Endothelial cell (in vitro differentiated cells): ENCODE measurements at regions not wholly inside any gene's neighbourhood (a gene's known extent, or its start where the extent isn't known, plus 50 kb on each side); places are given as distances from the start of the nearest gene placed in this dataset.
"Not testable (repeated sequence)": the region's sequence is repeated elsewhere in the genome, so short reads cannot be mapped to it uniquely, and the experiment has no call there.

Experiments
- DNase-seq: peaks from one replicate; pipeline ENCODE4 v3.0.0; 2021; ENCODE audit warnings: low spot score
- H3K27ac Mint-ChIP-seq: one replicate; pipeline ENCODE4 v1.8.0; 2021; ENCODE audit warnings: mixed read lengths, inconsistent platforms; ENCODE audit not compliant: unreplicated experiment
- H3K27me3 Mint-ChIP-seq: one replicate; pipeline ENCODE4 v1.8.0; 2021; ENCODE audit warnings: mild to moderate bottlenecking, moderate library complexity, mixed read lengths, inconsistent platforms; ENCODE audit not compliant: unreplicated experiment
- H3K36me3 Mint-ChIP-seq: one replicate; pipeline ENCODE4 v1.8.0; 2021; ENCODE audit warnings: mild to moderate bottlenecking, low read depth, mixed read lengths, inconsistent platforms; ENCODE audit not compliant: unreplicated experiment
- H3K4me1 Mint-ChIP-seq: one replicate; pipeline ENCODE4 v1.8.0; 2021; ENCODE audit warnings: mild to moderate bottlenecking, mixed read lengths, inconsistent platforms; ENCODE audit not compliant: unreplicated experiment
- H3K4me3 Mint-ChIP-seq: one replicate; pipeline ENCODE4 v1.8.0; 2021; ENCODE audit warnings: mild to moderate bottlenecking, mixed read lengths, inconsistent platforms; ENCODE audit not compliant: unreplicated experiment
- H3K9me3 Mint-ChIP-seq: one replicate; pipeline ENCODE4 v1.8.0; 2021; ENCODE audit warnings: mixed read lengths, inconsistent platforms; ENCODE audit not compliant: unreplicated experiment
- CTCF ChIP-seq: fragments of 200-600 bp; sonication (generic); IDR thresholded peaks from one replicate; pipeline ENCODE4 v1.5.0; 2021; ENCODE audit warnings: antibody characterized with exemption; ENCODE audit not compliant: unreplicated experiment

DNA sequence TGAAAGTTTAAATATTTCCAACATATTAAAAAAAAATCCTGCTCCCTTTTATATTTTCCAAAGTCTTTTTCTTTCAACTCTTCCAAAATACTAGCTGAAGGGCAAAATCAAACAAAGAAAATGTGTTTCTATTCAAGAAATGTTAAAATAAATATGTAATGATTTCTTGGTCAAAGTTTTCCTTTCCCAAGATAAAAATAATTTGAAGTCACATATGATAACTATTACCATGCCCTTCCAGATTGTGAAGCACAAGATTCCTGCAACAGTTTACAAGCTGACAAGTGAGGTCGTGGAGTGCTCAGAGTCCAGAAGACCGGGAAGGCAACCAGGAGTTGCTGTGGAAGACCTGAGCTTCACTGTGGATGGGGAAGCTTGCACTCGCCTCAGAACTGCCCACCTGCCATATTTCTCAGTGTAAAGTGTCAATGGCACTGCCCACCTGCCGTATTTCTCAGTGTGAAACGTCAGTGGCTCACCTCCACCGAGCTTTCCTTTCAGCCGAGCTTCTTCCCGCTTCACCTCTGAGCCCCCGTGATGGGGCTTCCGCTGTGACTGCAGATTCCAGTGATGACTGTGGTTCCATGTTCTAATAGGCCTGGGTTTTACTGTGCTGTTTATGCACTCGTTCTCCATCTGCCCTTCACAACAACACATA is 160.5 kb downstream of the THBS2 start:
- no peak for DNase-seq
- Mint-ChIP-seq H3K4me3 (no peak overlapping the region), H3K9me3 (peaks cover 17% of the 10 kb centered on the region), H3K27me3 (peaks cover 2% of the 10 kb centered on the region), H3K27ac (no peak overlapping the region), H3K4me1 (no peaks in the 10 kb centered on the region), H3K36me3 (peaks cover 17% of the 10 kb centered on the region)
- no peak for TF ChIP-seq CTCF

DNA sequence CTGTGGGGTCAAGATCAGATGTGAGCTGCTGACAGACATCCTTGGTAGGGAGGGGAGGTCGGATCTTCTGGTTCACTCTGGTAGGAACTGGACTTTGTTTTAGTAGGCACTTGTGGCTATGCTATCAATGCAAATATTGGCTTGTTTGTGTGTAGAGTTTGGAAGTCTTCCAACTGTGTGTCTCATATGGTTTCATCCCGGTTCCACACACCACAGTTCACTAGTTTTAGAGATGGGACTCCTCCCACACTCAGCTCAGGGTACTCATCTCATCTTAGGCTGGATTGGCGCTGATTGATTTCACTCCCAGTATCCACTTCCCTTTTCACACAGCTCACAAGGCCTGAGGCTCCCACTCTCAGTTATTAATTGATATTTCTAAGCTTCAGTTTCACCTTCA is 161.3 kb downstream of the THBS2 start:
- H3K4me1 Mint-ChIP-seq: no peaks in the 10 kb centered on the region
- no peak for DNase-seq
- H3K27me3 Mint-ChIP-seq: peaks cover 2% of the 10 kb centered on the region
- peaks cover 17% of the 10 kb centered on the region for H3K9me3 Mint-ChIP-seq
- no peak overlapping the region for H3K27ac Mint-ChIP-seq
- H3K36me3 Mint-ChIP-seq: peaks cover 17% of the 10 kb centered on the region
- H3K4me3 Mint-ChIP-seq: no peak overlapping the region
- TF ChIP-seq CTCF: no peak

DNA sequence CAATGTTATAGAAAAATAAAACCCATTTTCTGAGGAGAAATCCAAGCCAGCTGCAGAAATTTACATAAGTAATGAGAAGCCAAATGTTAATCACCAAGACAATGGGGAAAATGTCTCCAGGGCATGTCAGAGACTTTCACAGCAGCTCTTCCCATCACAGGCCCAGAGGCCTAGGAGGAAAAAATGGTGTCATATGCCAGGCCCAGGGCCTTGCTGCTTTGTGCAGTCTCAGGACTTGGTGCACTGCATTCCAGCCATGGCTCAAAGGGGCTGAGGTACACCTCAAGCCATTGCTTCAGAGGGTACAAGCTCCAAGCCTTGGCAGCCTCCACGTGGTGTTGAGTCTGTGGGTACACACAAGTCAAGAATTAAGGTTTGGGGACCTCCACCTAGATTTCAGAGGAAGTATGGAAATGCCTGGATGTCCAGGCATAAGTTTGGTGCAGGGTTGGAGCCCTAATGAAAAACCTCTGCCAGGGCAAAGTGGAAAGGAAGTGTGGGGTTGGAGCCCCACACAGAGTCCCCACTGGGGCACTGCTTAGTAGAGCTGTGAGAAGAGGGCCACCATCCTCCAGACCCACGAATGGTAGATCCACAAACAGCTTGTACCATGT is 163.0 kb downstream of the THBS2 start:
- not testable (repeated sequence) for H3K27me3 Mint-ChIP-seq, H3K4me3 Mint-ChIP-seq, H3K4me1 Mint-ChIP-seq, DNase-seq, H3K27ac Mint-ChIP-seq
- Mint-ChIP-seq H3K36me3 (peaks cover 17% of the 10 kb centered on the region), H3K9me3 (peaks cover 17% of the 10 kb centered on the region)

- no peak for DNase-seq
- H3K4me3 Mint-ChIP-seq: no peak overlapping the region
- TF ChIP-seq CTCF: no peak
- no peaks in the 10 kb centered on the region for H3K4me1 Mint-ChIP-seq
- H3K27ac Mint-ChIP-seq: no peak overlapping the region
- no peaks in the 10 kb centered on the region for H3K27me3 Mint-ChIP-seq
- peaks cover 17% of the 10 kb centered on the region for H3K9me3 Mint-ChIP-seq
- H3K36me3 Mint-ChIP-seq: peaks cover 17% of the 10 kb centered on the region
Measured at GRCh38 chr6:169088762-169089161, 164.9 kb downstream of the THBS2 start.

- DNase-seq: no peak
- H3K36me3 Mint-ChIP-seq: peaks cover 17% of the 10 kb centered on the region
- no peaks in the 10 kb centered on the region for H3K4me1 Mint-ChIP-seq
- no peak overlapping the region for H3K4me3 Mint-ChIP-seq
- no peak for TF ChIP-seq CTCF
- peaks cover 10% of the 10 kb centered on the region for H3K9me3 Mint-ChIP-seq
- H3K27me3 Mint-ChIP-seq: no peaks in the 10 kb centered on the region
- no peak overlapping the region for H3K27ac Mint-ChIP-seq
Measured at GRCh38 chr6:169087443-169088041, 166.1 kb downstream of the THBS2 start.

DNA sequence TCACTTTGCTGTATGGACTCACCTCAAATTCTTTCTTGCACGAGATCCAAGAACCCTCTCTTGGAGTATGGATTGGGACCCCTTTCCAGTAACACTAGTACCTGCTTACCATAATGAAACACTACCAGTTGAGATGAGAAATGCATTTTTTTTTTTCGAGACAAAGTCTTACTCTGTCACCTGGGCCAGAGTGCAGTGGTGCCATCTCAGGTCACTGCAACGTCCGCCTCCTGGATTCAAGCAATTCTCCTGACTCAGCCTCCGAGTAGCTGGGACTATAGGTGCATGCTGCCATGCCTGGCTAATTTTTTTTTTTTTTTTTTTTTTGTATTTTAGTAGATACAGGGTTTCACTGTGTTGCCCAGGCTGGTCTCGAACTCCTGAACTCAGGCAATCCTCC is 167.0 kb downstream of the THBS2 start:
- H3K4me3 Mint-ChIP-seq, H3K27ac Mint-ChIP-seq, H3K4me1 Mint-ChIP-seq, DNase-seq, H3K27me3 Mint-ChIP-seq, H3K9me3 Mint-ChIP-seq: not testable (repeated sequence)
- H3K36me3 Mint-ChIP-seq: peaks cover 10% of the 10 kb centered on the region
